ENCODE measurements at regions not wholly inside any gene's neighbourhood (a gene's known extent, or its start where the extent isn't known, plus 50 kb on each side); places are given as distances from the start of the nearest gene placed in this dataset.

- TF ChIP-seq, protein P1, sequence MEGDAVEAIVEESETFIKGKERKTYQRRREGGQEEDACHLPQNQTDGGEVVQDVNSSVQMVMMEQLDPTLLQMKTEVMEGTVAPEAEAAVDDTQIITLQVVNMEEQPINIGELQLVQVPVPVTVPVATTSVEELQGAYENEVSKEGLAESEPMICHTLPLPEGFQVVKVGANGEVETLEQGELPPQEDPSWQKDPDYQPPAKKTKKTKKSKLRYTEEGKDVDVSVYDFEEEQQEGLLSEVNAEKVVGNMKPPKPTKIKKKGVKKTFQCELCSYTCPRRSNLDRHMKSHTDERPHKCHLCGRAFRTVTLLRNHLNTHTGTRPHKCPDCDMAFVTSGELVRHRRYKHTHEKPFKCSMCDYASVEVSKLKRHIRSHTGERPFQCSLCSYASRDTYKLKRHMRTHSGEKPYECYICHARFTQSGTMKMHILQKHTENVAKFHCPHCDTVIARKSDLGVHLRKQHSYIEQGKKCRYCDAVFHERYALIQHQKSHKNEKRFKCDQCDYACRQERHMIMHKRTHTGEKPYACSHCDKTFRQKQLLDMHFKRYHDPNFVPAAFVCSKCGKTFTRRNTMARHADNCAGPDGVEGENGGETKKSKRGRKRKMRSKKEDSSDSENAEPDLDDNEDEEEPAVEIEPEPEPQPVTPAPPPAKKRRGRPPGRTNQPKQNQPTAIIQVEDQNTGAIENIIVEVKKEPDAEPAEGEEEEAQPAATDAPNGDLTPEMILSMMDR (IDR thresholded peaks at IDR 0.05), result no peak
- TF ChIP-seq POLR2AphosphoS5 (IDR thresholded peaks at IDR 0.05), result no peak
These were observed 566.8 kb downstream of the EPHA4 start for GRCh38 chr2:221005338-221005737.
